GM19035 (cell line): ENCODE measurements at regions not wholly inside any gene's neighbourhood (a gene's known extent, or its start where the extent isn't known, plus 50 kb on each side); places are given as distances from the start of the nearest gene placed in this dataset.

Experiments used
- ATAC-seq: cut with Tn5 transposase; IDR thresholded peaks from one replicate; pipeline ENCODE4 v1.9.1; 2021; ENCODE audit not compliant: unreplicated experiment

GRCh38 chr3:127133971-127134370 is 59.0 kb upstream of the PRR23E start:
- ATAC-seq = no peak

GRCh38 chr3:127134466-127134865 is 58.5 kb upstream of the PRR23E start:
- ATAC-seq = no peak

DNA sequence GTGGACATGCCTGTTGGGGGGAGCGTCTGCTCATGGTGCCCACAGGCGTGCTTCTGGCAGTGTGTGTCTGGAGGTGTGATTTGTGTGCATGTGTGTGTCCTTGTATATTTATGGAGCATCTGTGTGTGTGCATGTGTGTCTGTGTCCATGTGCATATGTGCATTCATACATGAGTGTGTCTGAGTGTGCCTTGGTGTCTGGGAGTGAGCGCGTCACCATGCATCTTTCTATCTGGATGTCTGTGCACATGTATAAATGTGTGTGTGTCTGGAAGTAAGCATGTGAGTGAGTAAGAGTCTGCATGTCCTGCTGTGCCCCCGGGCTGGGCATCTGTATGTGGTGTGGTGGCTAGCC is 58.1 kb upstream of the PRR23E start:
- ATAC-seq = no peak

DNA sequence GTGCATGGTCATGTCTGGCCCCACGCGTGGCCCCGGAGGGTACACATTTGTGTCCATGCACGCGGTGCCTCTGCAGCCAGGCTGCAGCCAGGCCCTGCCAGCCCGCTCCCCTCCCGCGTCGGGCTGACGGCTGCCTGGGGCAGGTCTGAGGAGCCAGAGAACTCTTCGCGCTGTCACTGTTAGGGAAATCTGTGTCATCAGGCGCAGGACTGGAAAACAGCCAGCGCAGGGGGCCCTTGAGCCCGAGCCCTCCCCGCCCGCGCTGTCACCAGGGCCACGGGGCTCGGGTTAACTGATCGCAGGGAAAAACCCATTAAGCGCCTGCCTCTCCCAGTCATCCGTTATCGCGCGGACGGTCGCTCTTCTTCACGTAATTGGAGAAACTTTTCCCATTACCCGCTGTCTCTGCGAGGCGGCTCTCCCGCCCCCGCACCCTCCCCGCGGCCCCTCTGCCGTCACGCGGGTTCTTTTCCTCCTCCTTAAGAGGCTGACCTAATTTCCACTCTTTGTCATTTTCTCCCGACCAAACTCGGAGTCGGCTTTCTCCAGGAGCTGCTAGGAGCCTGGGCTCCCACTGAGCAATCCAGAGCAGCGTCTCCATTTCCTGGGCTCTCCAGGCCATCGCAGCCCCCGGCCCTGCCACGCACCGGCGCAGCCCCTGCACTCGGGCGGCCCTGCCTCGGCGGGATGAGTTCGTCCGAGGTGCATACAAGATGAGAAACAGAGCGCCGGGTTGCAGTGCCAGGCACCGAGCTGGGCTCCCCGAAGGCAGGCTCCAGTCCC is 57.5 kb upstream of the PRR23E start:
- ATAC-seq = no peak

DNA sequence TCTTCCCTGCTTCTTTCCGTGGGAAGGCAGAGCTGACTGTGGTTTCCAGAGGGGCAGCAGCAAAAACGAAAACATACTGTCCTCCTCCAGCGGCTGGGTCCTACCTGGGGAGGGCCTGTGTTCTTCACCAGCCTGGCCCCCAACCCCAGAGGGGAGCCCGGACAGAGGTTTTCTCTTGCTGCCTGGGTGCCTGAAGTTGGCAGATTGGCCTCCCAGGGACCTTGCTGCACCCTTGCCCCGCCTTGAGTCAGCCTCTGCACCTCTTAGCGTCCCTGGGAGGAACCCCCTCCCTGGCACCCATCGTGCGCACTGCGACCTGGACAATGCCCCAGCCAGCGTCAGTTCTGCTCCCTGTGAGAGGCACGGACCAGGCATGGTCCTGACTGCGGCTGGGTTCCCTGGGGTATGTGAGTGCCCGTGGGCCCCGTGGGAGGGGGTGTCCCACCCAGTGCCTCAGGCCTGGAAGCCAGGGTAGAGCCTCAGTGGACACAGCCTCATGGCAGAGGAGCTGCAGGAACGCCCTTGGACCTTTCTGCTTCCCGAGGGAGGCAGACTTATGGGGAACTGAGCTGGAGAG is 56.8 kb upstream of the PRR23E start:
- ATAC-seq = no peak

- ATAC-seq = no peak
Measured at GRCh38 chr3:127136706-127137105, 56.2 kb upstream of the PRR23E start.

DNA sequence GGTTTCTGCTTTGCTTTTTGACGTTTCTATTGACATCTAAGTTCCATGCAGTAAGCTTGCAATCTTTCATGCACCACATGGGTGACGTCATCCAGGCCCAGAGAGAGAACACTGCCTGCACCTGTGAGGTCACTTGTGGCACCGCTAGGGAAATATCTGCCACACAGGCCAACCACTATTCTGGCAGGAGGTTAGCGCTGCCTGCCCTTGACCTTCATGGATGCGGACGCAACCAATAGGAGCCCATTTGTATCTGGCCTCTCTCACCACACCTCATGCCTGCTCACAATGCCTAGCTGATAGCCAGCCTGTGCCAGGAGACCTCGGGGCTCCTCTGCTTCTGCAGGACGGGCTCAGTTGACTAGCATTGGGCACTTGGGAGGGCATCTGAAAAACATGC is 55.8 kb upstream of the PRR23E start:
- no peak for ATAC-seq

GRCh38 chr3:127137757-127138536 is 55.0 kb upstream of the PRR23E start:
- no peak for ATAC-seq

- ATAC-seq = no peak
Measured at GRCh38 chr3:127139601-127140500, 53.1 kb upstream of the PRR23E start.

GRCh38 chr3:127140501-127141460 is 52.1 kb upstream of the PRR23E start:
- no peak for ATAC-seq

GRCh38 chr3:127141921-127142730 is 50.8 kb upstream of the PRR23E start:
- no peak for ATAC-seq
